GM12878 (cell line): ENCODE measurements at regions not wholly inside any gene's neighbourhood (a gene's known extent, or its start where the extent isn't known, plus 50 kb on each side); places are given as distances from the start of the nearest gene placed in this dataset.

Experiments used
- ATAC-seq: fragments of 200-7000 bp; cut with Tn5 transposase; 3 replicates; pipeline ENCODE4 v1.9.1; 2020; ENCODE audit warnings: mild to moderate bottlenecking, moderate library complexity
- BruUV-seq: library from RNA; stranded (reverse); fragments of 400-500 nt; replicated peaks from 2 replicates; lab custom pipeline; 2021; lab: Mats Ljungman, UMichigan
- CTCF ChIA-PET: fragments of 300-600 bp; sonication (Branson Sonifier 250); formaldehyde crosslinking; extraction: SDS; loops from one replicate; lab custom pipeline; 2021; ENCODE audit warnings: inconsistent platforms; lab: Yijun Ruan, JAX
- POLR2A ChIA-PET: fragments of 350-600 bp; formaldehyde crosslinking; extraction: SDS; loops from one replicate; lab custom pipeline; 2021; ENCODE audit warnings: inconsistent platforms; lab: Charles Lee
- RAD21 ChIA-PET: fragments of 300-600 bp; sonication (Branson Sonifier 250); formaldehyde crosslinking; loops from one replicate; lab custom pipeline; 2023; ENCODE audit warnings: antibody characterized with exemption; ENCODE audit not compliant: unreplicated experiment; lab: Charles Lee
- SMC1A ChIA-PET: fragments of 300-600 bp; sonication (Branson Sonifier 250); formaldehyde crosslinking; loops from one replicate; lab custom pipeline; 2023; ENCODE audit not compliant: unreplicated experiment, uncharacterized antibody; lab: Charles Lee
- DNase-seq: peaks from one replicate; pipeline ENCODE4 v3.0.0-alpha.2; 2011; ENCODE audit warnings: low read depth, low spot score
- FAIRE-seq: peaks from 3 replicates; lab custom pipeline; 2011; peaks lifted over from hg19 to GRCh38; lab: Jason Lieb, UNC
- H2AFZ ChIP-seq: 2 replicates; pipeline ENCODE4 v1.6.0; 2011; ENCODE audit warnings: low read depth, low read length, control low read depth; ENCODE audit not compliant: control insufficient read depth
- H3K27ac ChIP-seq: 2 replicates; pipeline ENCODE4 v1.5.1; 2011; ENCODE audit warnings: control low read depth; ENCODE audit not compliant: control insufficient read depth, insufficient read depth
- H3K27me3 ChIP-seq, 2 experiments: replicated peaks in 1 of 2; 2 replicates each; pipeline versions ENCODE4 v1.6.0 to v1.6.1; 2011; ENCODE audit warnings: low read length in 1 of 2; ENCODE audit not compliant: control insufficient read depth in 2 of 2, insufficient read depth in 2 of 2
- H3K36me3 ChIP-seq, 2 experiments: 2 replicates each; pipeline ENCODE4 v1.5.1; 2011; ENCODE audit warnings: low read length in 1 of 2; ENCODE audit not compliant: control insufficient read depth in 2 of 2, insufficient read depth in 2 of 2
- H3K4me1 ChIP-seq: 2 replicates; pipeline ENCODE4 v1.6.1; 2011; ENCODE audit warnings: mild to moderate bottlenecking, low read length, moderate library complexity, mixed read lengths; ENCODE audit not compliant: control insufficient read depth, insufficient read depth
- H3K4me2 ChIP-seq: 2 replicates; pipeline ENCODE4 v1.6.0; 2011; ENCODE audit warnings: control low read depth; ENCODE audit not compliant: control insufficient read depth, insufficient read depth
- H3K4me3 ChIP-seq: fragments of 200-600 bp; sonication (generic); 2 replicates; pipeline ENCODE4 v1.5.1; 2016
- H3K79me2 ChIP-seq: 2 replicates; pipeline ENCODE4 v1.6.0; 2011; ENCODE audit warnings: low read length; ENCODE audit not compliant: control insufficient read depth, insufficient read depth
- H3K9ac ChIP-seq: 2 replicates; pipeline ENCODE4 v1.8.0; 2011; ENCODE audit warnings: low read length, control low read depth, mixed read lengths; ENCODE audit not compliant: control insufficient read depth, insufficient read depth
- H3K9me3 ChIP-seq: replicated peaks from 3 replicates; pipeline ENCODE4 v1.5.1; 2011; ENCODE audit warnings: mild to moderate bottlenecking, low read length; ENCODE audit not compliant: control insufficient read depth, insufficient read depth
- H4K20me1 ChIP-seq: 2 replicates; pipeline ENCODE4 v1.6.0; 2011; ENCODE audit not compliant: control insufficient read depth, insufficient read depth
- CEBPZ ChIP-seq: fragments of 150-350 bp; IDR thresholded peaks from 2 replicates; pipeline ENCODE4 v1.6.1; 2016; ENCODE audit warnings: low read depth, low read length
- CHD4 ChIP-seq: fragments of 200-600 bp; sonication (generic); IDR thresholded peaks from 2 replicates; pipeline ENCODE4 v1.6.1; 2016; ENCODE audit warnings: mild to moderate bottlenecking
- CTCF ChIP-seq, 3 experiments: IDR thresholded peaks in 2 of 3; conservative IDR thresholded peaks in 1 of 3; 2 replicates each; pipeline ENCODE4 v1.5.1; 2011; ENCODE audit warnings: low read depth in 3 of 3, low read length in 3 of 3, mild to moderate bottlenecking in 3 of 3, control low read depth in 2 of 3, moderate library complexity in 2 of 3, inconsistent platforms in 1 of 3, mixed read lengths in 1 of 3; ENCODE audit not compliant: control insufficient read depth in 2 of 3, insufficient read depth in 1 of 3; ENCODE audit errors: extremely low read depth in 1 of 3
- FOXK2 ChIP-seq: fragments of 450-650 bp; IDR thresholded peaks from 2 replicates; pipeline ENCODE4 v1.6.1; 2017; ENCODE audit warnings: mild to moderate bottlenecking, moderate library complexity
- MYC ChIP-seq: IDR thresholded peaks from 2 replicates; pipeline ENCODE4 v1.6.1; 2011; ENCODE audit warnings: mild to moderate bottlenecking, low read length, moderate library complexity, inconsistent platforms; ENCODE audit not compliant: insufficient read depth, insufficient replicate concordance, insufficient read length, severe bottlenecking
- NBN ChIP-seq: fragments of 450-650 bp; IDR thresholded peaks from 2 replicates; pipeline ENCODE4 v1.6.1; 2016
- NFIC ChIP-seq: IDR thresholded peaks from 2 replicates; pipeline ENCODE4 v1.6.1; 2012; ENCODE audit warnings: low read depth, mild to moderate bottlenecking, inconsistent platforms, low read length, moderate library complexity
- RAD21 ChIP-seq: IDR thresholded peaks from 2 replicates; pipeline ENCODE4 v1.6.1; 2011; ENCODE audit warnings: mild to moderate bottlenecking, low read depth, low read length, moderate library complexity; ENCODE audit not compliant: insufficient read depth
- RAD51 ChIP-seq: fragments of 450-650 bp; IDR thresholded peaks from 2 replicates; pipeline ENCODE4 v1.6.1; 2016; ENCODE audit warnings: moderate library complexity, mild to moderate bottlenecking, inconsistent platforms
- WGBS: methylation state at CpG from one replicate; pipeline ENCODE4 v1.1.6; 2016; ENCODE audit warnings: low lambda C conversion rate; ENCODE audit not compliant: insufficient replicate concordance, insufficient coverage; ENCODE audit errors: missing lambda C conversion rate; 5-methylcytosine and 5-hydroxymethylcytosine counted together
- in situ Hi-C: fragments of 300-500 bp; cut with MboI; formaldehyde crosslinking; loops from 9 replicates; pipeline ENCODE4 v1.14.3; 2018; ENCODE audit warnings: mixed read lengths
- intact Hi-C: fragments of 100-400 bp; cut with micrococcal nuclease; formaldehyde crosslinking; loops from one replicate; pipeline ENCODE4 v1.14.2; 2022; ENCODE audit not compliant: unreplicated experiment

GRCh38 chr18:11398625-11399024 is 210.8 kb upstream of the SLC35G4 start:
- in situ Hi-C loops, result no loop called here
- Histone ChIP-seq H3K36me3 (no peaks in the 10 kb centered on the region), H3K79me2 (no peaks in the 10 kb centered on the region), H3K9me3 (no peaks in the 10 kb centered on the region), H3K4me2 (no peak overlapping the region), H3K27me3 (peaks cover 0 to 2% of the 10 kb centered on the region in 2 experiments; a peak in 2 of 4 replicates)
- BruUV-seq, result no TSS peak
- CTCF ChIA-PET, result interaction anchor here (0.6 to 1.0 kb wide), 2 partner anchors 87 to 88 kb away, joined by 4 to 8 read pairs; no protein-coding TSS in a partner anchor
- no peak for FAIRE-seq
- intact Hi-C loops, result no loop called here
- no peak for TF ChIP-seq RAD51
- no peak for TF ChIP-seq CHD4
- no peak for TF ChIP-seq MYC
- peak in 1 of 3 experiments; percentile 19; a peak in 1 of 6 replicates for TF ChIP-seq CTCF (IDR thresholded peaks at IDR 0.05 in 2 of 3, conservative IDR thresholded peaks at IDR 0.05 in 1 of 3; ENCODE audit: control insufficient read depth in 2 of 3, extremely low read depth in 1 of 3, insufficient read depth in 1 of 3, low read depth in 3 of 3, low read length in 3 of 3)
- TF ChIP-seq CEBPZ, result no peak
- TF ChIP-seq NBN, result no peak
- TF ChIP-seq FOXK2, result no peak
- no peak for TF ChIP-seq NFIC
- 0 out of 2 replicates have a peak, but pooled peaks have one; percentile 13 for TF ChIP-seq RAD21
- TF ChIP-seq, all 136 proteins: peak for 2
- DNase-seq (no peak), ATAC-seq (no peak)
- POLR2A ChIA-PET, result no interaction called here
- Histone ChIP-seq H4K20me1 (no peaks in the 10 kb centered on the region), H3K9ac (no peak overlapping the region), H3K4me3 (no peak overlapping the region), H2AFZ (no peak overlapping the region), H3K27ac (no peak overlapping the region), H3K4me1 (no peaks in the 10 kb centered on the region)
- RAD21 ChIA-PET, result interaction anchor here (1.0 to 1.1 kb wide), 2 partner anchors 86 to 174 kb away, joined by 3 read pairs; no protein-coding TSS in a partner anchor
- SMC1A ChIA-PET, result interaction anchor here (0.6 to 1.2 kb wide), 2 partner anchors 10 to 87 kb away, joined by 3 read pairs; no protein-coding TSS in a partner anchor
- WGBS, result 46% methylated on average over 3 of the region's 3 CpGs
